HCT116 (cell line): ENCODE measurements at regions not wholly inside any gene's neighbourhood (a gene's known extent, or its start where the extent isn't known, plus 50 kb on each side); places are given as distances from the start of the nearest gene placed in this dataset.

Experiments
- CEBPB ChIP-seq: IDR thresholded peaks from 2 replicates; pipeline ENCODE4 v1.6.1; 2012; ENCODE audit warnings: low read depth
- CTCF ChIP-seq, 3 experiments: fragments of 200-600 bp in 1 of 3; sonication (generic) in 1 of 3; IDR thresholded peaks in 2 of 3; conservative IDR thresholded peaks in 1 of 3; 2 replicates each; pipeline ENCODE4 v1.5.1; 2012 to 2017; ENCODE audit warnings: low read depth in 2 of 3, low read length in 2 of 3, antibody characterized with exemption in 1 of 3, borderline replicate concordance in 1 of 3, control low read depth in 1 of 3, mild to moderate bottlenecking in 1 of 3, mixed read lengths in 1 of 3, mixed run types in 1 of 3, moderate library complexity in 1 of 3; ENCODE audit not compliant: insufficient read depth in 1 of 3
- ELF1 ChIP-seq: IDR thresholded peaks from 2 replicates; pipeline ENCODE4 v1.6.1; 2012; ENCODE audit warnings: low read depth, borderline replicate concordance
- EZH2 ChIP-seq: fragments of 200-600 bp; sonication (generic); IDR thresholded peaks from 2 replicates; pipeline ENCODE4 v1.6.1; 2017; ENCODE audit warnings: antibody characterized with exemption, mixed run types
- JUND ChIP-seq: IDR thresholded peaks from 2 replicates; pipeline ENCODE4 v1.6.1; 2012
- POLR2A ChIP-seq: IDR thresholded peaks from 2 replicates; pipeline ENCODE4 v1.7.0; 2011; ENCODE audit warnings: borderline replicate concordance; ENCODE audit not compliant: insufficient read depth, insufficient read length; ENCODE audit errors: extremely low read depth
- POLR2AphosphoS5 ChIP-seq: IDR thresholded peaks from 2 replicates; pipeline ENCODE4 v1.6.1; 2011; ENCODE audit warnings: mild to moderate bottlenecking, low read depth, low read length, moderate library complexity
- REST ChIP-seq: IDR thresholded peaks from 2 replicates; pipeline ENCODE4 v1.6.1; 2012; ENCODE audit warnings: low read depth
- SIN3A ChIP-seq: IDR thresholded peaks from 2 replicates; pipeline ENCODE4 v1.6.1; 2012; ENCODE audit warnings: low read depth
- TCF7L2 ChIP-seq: IDR thresholded peaks from 2 replicates; pipeline ENCODE4 v1.7.0; 2011; ENCODE audit warnings: borderline replicate concordance, inconsistent platforms; ENCODE audit not compliant: insufficient read depth, insufficient read length; ENCODE audit errors: extremely low read depth
- ZNF274 ChIP-seq: fragments of 200-500 bp; sonication (Bioruptor generic); IDR thresholded peaks from 2 replicates; pipeline ENCODE4 v1.6.1; 2014; ENCODE audit warnings: mild to moderate bottlenecking, low read depth, low read length, inconsistent platforms

GRCh38 chr10:3525832-3526449 lies 259.1 kb downstream of the KLF6 start:
- no peak for TF ChIP-seq ELF1
- TF ChIP-seq CTCF (IDR thresholded peaks at IDR 0.05 in 2 of 3, conservative IDR thresholded peaks at IDR 0.05 in 1 of 3; ENCODE audit: borderline replicate concordance in 1 of 3, insufficient read depth in 1 of 3, low read depth in 2 of 3, low read length in 2 of 3): no peak
- peak; percentile 37; the same call in 1 of the 2 replicates for TF ChIP-seq POLR2AphosphoS5
- no peak for TF ChIP-seq TCF7L2
- no peak for TF ChIP-seq POLR2A
- peak; percentile 95 for TF ChIP-seq JUND
- TF ChIP-seq REST: no peak
- no peak for TF ChIP-seq CEBPB
- TF ChIP-seq ZNF274: no peak
- no peak for TF ChIP-seq EZH2
- TF ChIP-seq SIN3A: no peak
